ENCODE measurements at regions not wholly inside any gene's neighbourhood (a gene's known extent, or its start where the extent isn't known, plus 50 kb on each side); places are given as distances from the start of the nearest gene placed in this dataset.

DNA sequence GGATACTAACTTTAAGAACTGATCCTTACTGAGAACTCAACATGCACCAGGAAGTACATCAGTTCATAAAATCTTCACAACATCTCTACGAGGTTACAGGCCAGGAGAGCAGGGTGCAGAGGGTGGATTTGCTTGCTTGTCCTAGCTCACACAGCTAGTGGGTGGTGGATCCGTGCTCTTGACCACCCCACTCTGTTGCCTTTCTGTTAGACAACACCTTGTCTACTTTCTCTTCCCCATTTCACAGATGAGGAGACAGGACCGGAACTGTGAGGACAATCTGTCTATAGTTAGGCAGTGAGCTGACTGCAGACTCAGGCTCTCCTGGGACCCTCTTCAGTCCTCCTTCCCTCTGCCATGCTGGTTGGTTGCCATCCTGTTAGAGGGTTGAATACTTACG, 221.7 kb upstream of the TLE3 start:
- Histone ChIP-seq H3K9me3 (ENCODE audit: control insufficient read depth, low read length) (no peaks in the 10 kb centered on the region), H3K27ac (ENCODE audit: low read depth, low read length, severe bottlenecking) (no peak overlapping the region), H3K36me3 (ENCODE audit: control insufficient read depth, insufficient read depth, low read length) (no peaks in the 10 kb centered on the region), H3K4me3 (ENCODE audit: extremely low read depth, insufficient read depth, low read length, poor library complexity, severe bottlenecking) (no peak overlapping the region), H3K4me1 (ENCODE audit: control insufficient read depth, insufficient read depth, low read length, poor library complexity, severe bottlenecking) (peaks cover 26% of the 10 kb centered on the region)
- WGBS, 2 experiments (ENCODE audit: insufficient coverage in 2 of 2): 95 to 100% methylated on average over 1 to 3 of the region's 4 CpGs

DNA sequence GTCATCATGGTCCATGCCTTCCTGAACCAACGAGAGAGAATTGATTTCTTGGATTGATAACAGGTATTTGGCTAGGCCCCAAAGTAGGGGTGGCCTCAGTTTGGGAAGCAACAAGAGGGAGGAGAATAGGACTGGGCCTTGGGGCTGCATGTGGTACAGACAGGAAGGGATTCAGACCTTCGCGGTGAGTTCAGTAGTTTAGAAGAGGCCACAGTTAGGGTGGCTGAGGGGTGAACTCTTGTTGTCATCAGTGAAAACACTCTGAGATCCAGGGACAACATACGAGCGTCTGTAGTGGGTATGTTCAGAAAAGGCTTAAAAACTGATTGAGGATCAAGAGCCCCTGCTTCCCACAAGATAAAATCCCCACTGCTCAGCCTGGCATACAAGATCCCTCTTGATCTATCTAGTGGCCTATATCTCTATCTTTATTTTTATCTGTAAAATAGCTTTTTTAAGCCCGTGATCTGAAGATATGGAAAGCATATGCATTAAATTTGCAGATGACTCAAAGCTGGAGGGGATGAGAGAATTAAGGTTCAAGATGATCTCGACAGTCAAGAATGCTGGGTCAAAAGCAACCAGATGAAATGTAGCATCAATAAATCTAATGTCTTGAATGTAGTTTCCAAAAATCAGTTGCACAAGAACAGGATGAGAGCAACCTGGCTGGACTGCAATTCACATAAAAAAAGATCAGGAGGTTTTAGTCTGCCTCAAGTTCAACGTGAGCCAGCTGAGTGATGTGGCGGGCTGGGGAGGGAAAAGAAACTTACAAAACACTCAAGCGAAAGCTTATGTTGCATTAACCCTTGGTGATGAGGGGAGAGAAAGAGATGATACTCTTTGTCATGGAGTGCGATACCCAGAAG, 221.1 kb upstream of the TLE3 start:
- Histone ChIP-seq H3K27ac (ENCODE audit: low read depth, low read length, severe bottlenecking) (no peak overlapping the region), H3K4me1 (ENCODE audit: control insufficient read depth, insufficient read depth, low read length, poor library complexity, severe bottlenecking) (peaks cover 23% of the 10 kb centered on the region)
- 91 to 92% methylated on average over 5 to 7 of the region's 11 CpGs for WGBS, 2 experiments (ENCODE audit: insufficient coverage in 2 of 2)

DNA sequence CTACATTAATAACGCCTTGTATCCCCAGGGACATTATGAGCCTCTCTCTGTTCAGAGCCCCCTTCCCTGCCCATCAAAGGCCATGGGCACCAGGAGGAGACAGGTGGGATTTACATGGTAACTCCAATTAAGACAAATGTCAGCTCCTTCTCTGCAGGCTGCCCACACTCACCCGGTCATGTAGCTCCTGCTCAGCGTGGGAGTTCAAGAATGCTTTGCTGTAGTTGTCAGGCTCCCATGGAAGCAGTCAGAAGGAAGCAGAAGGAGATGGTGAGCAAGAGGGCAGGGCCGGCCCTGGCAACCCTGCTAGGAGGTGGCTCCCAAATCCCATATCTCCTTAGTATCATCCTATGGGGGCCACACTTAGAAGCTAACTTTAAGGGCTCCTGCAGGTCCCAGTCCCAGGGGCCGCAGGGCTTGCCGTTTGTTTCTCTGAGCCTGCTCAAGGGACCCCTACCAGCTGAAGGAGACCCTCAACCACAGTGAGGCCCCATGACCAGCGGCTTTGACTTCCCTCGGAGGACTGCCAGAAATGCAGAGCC, 218.4 kb upstream of the TLE3 start:
- H3K9me3 ChIP-seq (ENCODE audit: control insufficient read depth, low read length): no peaks in the 10 kb centered on the region
- H3K4me3 ChIP-seq (ENCODE audit: extremely low read depth, insufficient read depth, low read length, poor library complexity, severe bottlenecking): no peak overlapping the region
- no peaks in the 10 kb centered on the region for H3K36me3 ChIP-seq (ENCODE audit: control insufficient read depth, insufficient read depth, low read length)
- peaks cover 12% of the 10 kb centered on the region for H3K4me1 ChIP-seq (ENCODE audit: control insufficient read depth, insufficient read depth, low read length, poor library complexity, severe bottlenecking)
- no peak overlapping the region for H3K27ac ChIP-seq (ENCODE audit: low read depth, low read length, severe bottlenecking)
- 83 to 84% methylated on average over 6 to 7 of the region's 8 CpGs for WGBS, 2 experiments (ENCODE audit: insufficient coverage in 2 of 2)

More for the DNA sequence above, 221.1 kb upstream of the TLE3 start:
- Histone ChIP-seq H3K4me3 (ENCODE audit: extremely low read depth, insufficient read depth, low read length, poor library complexity, severe bottlenecking) (no peak overlapping the region), H3K36me3 (ENCODE audit: control insufficient read depth, insufficient read depth, low read length) (no peaks in the 10 kb centered on the region), H3K9me3 (ENCODE audit: control insufficient read depth, low read length) (no peaks in the 10 kb centered on the region)

DNA sequence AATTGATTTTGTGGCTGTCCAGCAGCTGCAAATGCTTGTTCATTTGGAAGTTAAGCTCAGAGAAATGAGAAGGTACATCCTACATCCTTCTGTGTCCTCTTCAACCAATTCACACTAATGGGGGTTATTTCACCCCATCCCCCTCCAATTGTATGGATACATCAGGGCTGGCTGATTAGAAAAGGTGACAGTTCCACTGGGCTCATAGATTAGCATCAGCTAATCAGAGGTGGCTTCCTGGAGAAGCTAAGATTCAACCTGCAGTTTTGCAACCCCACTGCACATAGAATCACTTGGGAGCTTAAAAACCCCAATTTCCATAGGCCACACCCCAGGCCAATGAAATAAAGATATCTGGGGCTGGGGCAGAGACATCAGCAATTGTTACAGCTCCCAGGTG, 217.7 kb upstream of the TLE3 start:
- no peaks in the 10 kb centered on the region for H3K36me3 ChIP-seq (ENCODE audit: control insufficient read depth, insufficient read depth, low read length)
- H3K27ac ChIP-seq (ENCODE audit: low read depth, low read length, severe bottlenecking): no peak overlapping the region
- H3K9me3 ChIP-seq (ENCODE audit: control insufficient read depth, low read length): no peaks in the 10 kb centered on the region
- no peak overlapping the region for H3K4me3 ChIP-seq (ENCODE audit: extremely low read depth, insufficient read depth, low read length, poor library complexity, severe bottlenecking)
- H3K4me1 ChIP-seq (ENCODE audit: control insufficient read depth, insufficient read depth, low read length, poor library complexity, severe bottlenecking): peaks cover 12% of the 10 kb centered on the region

DNA sequence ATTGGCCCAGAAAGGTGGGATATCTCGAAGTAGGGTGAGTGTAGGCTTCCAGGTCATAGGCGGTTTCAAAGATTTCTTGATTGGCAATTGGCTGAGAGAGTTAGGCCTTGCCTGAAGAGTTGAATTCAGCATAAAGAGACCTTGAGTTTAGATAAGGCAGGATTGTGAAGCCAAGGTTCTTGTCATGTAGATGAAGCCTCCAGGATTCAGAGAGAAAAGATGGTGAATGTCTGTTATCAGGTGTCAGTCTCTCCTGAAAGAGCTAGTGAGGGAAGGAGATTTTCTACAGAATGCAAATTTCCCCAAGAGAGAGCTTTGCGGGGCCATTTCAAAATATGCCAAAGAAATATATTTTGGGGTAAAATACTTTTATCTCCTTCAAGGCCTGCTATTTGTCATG, 217.0 kb upstream of the TLE3 start:
- H3K36me3 ChIP-seq (ENCODE audit: control insufficient read depth, insufficient read depth, low read length): no peaks in the 10 kb centered on the region
- H3K4me1 ChIP-seq (ENCODE audit: control insufficient read depth, insufficient read depth, low read length, poor library complexity, severe bottlenecking): peaks cover 12% of the 10 kb centered on the region
- no peaks in the 10 kb centered on the region for H3K9me3 ChIP-seq (ENCODE audit: control insufficient read depth, low read length)
- H3K27ac ChIP-seq (ENCODE audit: low read depth, low read length, severe bottlenecking): no peak overlapping the region
- no peak overlapping the region for H3K4me3 ChIP-seq (ENCODE audit: extremely low read depth, insufficient read depth, low read length, poor library complexity, severe bottlenecking)
- 63 to 85% methylated on average over 1 to 2 of the region's 3 CpGs for WGBS, 2 experiments (ENCODE audit: insufficient coverage in 2 of 2)

DNA sequence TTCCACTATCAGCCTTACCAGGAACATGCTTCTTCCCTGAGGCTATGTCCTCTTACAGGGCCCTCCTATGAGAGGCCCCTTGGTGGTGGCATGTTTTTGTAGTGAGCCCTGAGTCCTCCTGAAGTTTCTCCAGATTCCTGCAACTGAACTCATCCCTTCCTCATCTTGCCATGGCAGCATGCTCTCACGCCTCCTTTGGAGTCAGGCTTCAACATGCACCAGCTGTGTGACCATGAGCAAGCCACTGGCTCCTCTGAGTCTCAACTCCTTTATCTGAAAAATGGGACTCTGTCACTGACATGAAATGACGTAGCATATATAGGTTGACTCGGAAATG, 216.3 kb upstream of the TLE3 start:
- Histone ChIP-seq H3K4me3 (ENCODE audit: extremely low read depth, insufficient read depth, low read length, poor library complexity, severe bottlenecking) (no peak overlapping the region), H3K9me3 (ENCODE audit: control insufficient read depth, low read length) (no peaks in the 10 kb centered on the region), H3K4me1 (ENCODE audit: control insufficient read depth, insufficient read depth, low read length, poor library complexity, severe bottlenecking) (peaks cover 7% of the 10 kb centered on the region), H3K27ac (ENCODE audit: low read depth, low read length, severe bottlenecking) (no peak overlapping the region), H3K36me3 (ENCODE audit: control insufficient read depth, insufficient read depth, low read length) (no peaks in the 10 kb centered on the region)
- 83 to 100% methylated on average over 1 of the region's 3 CpGs for WGBS, 2 experiments (ENCODE audit: insufficient coverage in 2 of 2)

DNA sequence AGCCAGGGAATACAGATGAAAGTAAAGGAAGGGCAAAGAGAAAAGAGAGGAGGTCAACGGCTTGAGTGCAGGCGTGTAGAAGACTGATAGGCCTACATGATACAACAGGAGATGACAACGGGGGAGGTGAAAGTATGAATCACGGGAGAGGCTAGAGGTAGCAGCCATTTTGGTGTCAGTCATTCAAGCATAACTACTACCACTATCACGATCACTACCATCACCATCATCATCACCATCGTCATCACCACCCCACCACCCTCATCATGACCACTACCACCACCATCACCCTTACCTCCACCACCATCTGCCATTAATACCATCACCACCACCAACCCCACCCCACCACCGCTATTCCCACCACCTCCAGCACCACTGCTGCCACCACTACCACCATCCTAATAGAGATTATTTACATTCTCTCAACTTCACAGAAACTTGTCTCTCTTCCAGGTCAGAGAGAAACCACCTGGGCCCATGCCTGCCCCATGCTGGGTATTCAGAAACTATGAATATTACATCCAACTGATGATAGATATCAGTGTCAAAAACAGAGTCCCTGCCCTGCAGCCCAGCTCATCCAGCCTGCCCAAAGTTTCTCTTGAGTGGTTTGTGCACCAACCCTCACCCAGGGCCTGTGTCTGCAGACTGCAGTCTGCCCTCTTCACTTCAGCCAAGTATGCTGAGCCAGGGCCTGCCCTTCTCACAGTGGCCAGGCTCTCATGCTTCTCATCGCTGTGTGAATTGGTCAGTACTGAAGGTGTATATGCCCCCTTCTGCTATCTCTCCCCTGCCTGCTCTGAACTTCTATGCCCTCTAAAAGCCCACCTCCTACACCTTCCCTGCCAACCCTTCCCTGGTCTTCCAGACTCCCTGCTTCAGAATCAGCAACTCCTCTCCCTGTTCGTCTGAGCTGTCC, 215.6 kb upstream of the TLE3 start:
- Histone ChIP-seq H3K4me3 (ENCODE audit: extremely low read depth, insufficient read depth, low read length, poor library complexity, severe bottlenecking) (no peak overlapping the region), H3K36me3 (ENCODE audit: control insufficient read depth, insufficient read depth, low read length) (no peaks in the 10 kb centered on the region), H3K4me1 (ENCODE audit: control insufficient read depth, insufficient read depth, low read length, poor library complexity, severe bottlenecking) (peaks cover 1% of the 10 kb centered on the region), H3K27ac (ENCODE audit: low read depth, low read length, severe bottlenecking) (no peak overlapping the region), H3K9me3 (ENCODE audit: control insufficient read depth, low read length) (no peaks in the 10 kb centered on the region)
- 92 to 94% methylated on average over 6 to 7 of the region's 9 CpGs for WGBS, 2 experiments (ENCODE audit: insufficient coverage in 2 of 2)

DNA sequence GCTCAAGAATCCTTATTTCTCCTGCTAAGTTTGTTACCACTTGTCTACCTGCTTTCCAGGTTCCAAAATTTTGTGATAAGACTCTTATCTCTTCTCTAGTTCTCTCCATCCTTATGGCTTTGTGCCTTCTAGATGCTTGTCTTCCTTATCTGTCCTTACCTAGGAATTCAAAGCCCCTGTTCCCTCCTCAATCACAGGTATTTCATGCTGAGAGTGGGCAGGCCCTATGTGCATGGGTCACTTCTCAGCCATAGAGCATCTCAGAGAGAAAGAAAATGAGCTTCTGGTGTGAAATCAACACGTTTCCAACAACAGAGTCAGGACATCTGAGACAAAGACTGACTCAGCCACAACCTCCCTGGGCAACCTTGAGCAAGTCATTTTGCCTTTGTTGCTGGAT, 214.1 kb upstream of the TLE3 start:
- no peak overlapping the region for H3K4me3 ChIP-seq (ENCODE audit: extremely low read depth, insufficient read depth, low read length, poor library complexity, severe bottlenecking)
- no peak overlapping the region for H3K27ac ChIP-seq (ENCODE audit: low read depth, low read length, severe bottlenecking)
- no peaks in the 10 kb centered on the region for H3K4me1 ChIP-seq (ENCODE audit: control insufficient read depth, insufficient read depth, low read length, poor library complexity, severe bottlenecking)
- no peaks in the 10 kb centered on the region for H3K36me3 ChIP-seq (ENCODE audit: control insufficient read depth, insufficient read depth, low read length)
- WGBS, 2 experiments (ENCODE audit: insufficient coverage in 2 of 2): 60% methylated on average over 1 of the region's 1 CpG; no CpG with 5 or more reads in 1 of the 2 experiments
- H3K9me3 ChIP-seq (ENCODE audit: control insufficient read depth, low read length): no peaks in the 10 kb centered on the region

DNA sequence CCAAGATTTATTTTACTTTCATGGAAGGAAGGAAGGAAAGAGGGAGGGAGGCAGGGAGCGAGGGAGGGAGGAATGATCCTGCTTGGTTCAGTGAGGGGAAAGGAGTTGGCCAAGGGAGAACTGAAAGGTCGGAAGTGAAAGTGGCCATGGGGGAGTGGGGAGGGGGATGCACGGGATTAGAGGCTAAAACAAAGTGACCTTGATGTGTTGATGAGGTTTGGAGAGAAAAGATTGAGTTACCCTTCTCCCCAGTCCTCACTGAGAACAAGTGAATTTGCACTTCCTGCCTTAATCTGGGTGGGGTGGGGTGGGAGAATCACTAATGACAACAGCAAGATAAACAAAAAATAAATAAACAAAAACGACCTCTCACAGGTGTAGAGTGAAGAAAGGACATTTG, 212.0 kb upstream of the TLE3 start:
- Histone ChIP-seq H3K4me3 (ENCODE audit: extremely low read depth, insufficient read depth, low read length, poor library complexity, severe bottlenecking) (no peak overlapping the region), H3K27ac (ENCODE audit: low read depth, low read length, severe bottlenecking) (no peak overlapping the region), H3K9me3 (ENCODE audit: control insufficient read depth, low read length) (peaks cover 7% of the 10 kb centered on the region), H3K4me1 (ENCODE audit: control insufficient read depth, insufficient read depth, low read length, poor library complexity, severe bottlenecking) (no peaks in the 10 kb centered on the region), H3K36me3 (ENCODE audit: control insufficient read depth, insufficient read depth, low read length) (no peaks in the 10 kb centered on the region)
- WGBS, 2 experiments (ENCODE audit: insufficient coverage in 2 of 2): 38 to 100% methylated on average over 1 to 3 of the region's 4 CpGs

DNA sequence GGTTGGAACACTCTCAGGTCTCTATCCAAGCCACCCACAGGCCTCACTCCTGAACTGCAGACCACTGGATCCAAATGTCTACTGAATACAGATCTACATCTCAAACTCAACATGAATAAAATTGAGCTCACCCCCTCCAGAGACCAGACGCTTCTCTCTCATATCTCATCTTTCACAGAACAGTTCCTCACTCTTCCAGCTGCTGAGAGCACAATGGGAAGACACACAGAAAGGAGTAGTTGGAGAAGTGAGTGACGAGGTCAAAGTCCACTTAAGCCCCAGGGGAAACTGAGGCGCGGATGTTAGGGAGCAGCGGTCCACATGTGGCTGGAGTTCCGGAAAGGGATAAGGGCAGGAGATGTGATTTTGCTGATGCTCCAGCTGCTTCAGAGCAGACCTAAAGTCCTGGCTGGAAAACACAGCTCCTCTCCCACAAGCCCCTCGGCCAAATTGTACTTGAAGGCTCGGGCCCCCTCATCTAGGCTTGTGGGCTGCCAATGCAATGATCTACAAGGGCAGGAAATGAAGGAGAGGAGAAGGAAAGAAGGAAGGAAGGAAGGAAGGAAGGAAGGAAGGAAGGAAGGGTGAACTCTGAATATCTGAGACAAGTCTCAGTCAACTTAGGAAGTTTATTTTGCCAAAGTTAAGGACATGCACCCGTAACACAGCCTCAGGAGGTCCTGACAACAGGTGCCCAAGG, 211.2 kb upstream of the TLE3 start:
- WGBS, 2 experiments (ENCODE audit: insufficient coverage in 2 of 2): 94 to 96% methylated on average over 6 of the region's 9 CpGs
- Histone ChIP-seq H3K4me1 (ENCODE audit: control insufficient read depth, insufficient read depth, low read length, poor library complexity, severe bottlenecking) (no peaks in the 10 kb centered on the region), H3K4me3 (ENCODE audit: extremely low read depth, insufficient read depth, low read length, poor library complexity, severe bottlenecking) (no peak overlapping the region), H3K36me3 (ENCODE audit: control insufficient read depth, insufficient read depth, low read length) (no peaks in the 10 kb centered on the region), H3K9me3 (ENCODE audit: control insufficient read depth, low read length) (peaks cover 7% of the 10 kb centered on the region), H3K27ac (ENCODE audit: low read depth, low read length, severe bottlenecking) (no peak overlapping the region)

Data from mesodermal cell (in vitro differentiated cells).